HG03196 (cell line): ENCODE measurements at regions not wholly inside any gene's neighbourhood (a gene's known extent, or its start where the extent isn't known, plus 50 kb on each side); places are given as distances from the start of the nearest gene placed in this dataset.
A peak's percentile ranks its signal among the peaks of the same experiment; 100 is the strongest.

ENCODE experiments used
- ATAC-seq: cut with Tn5 transposase; IDR thresholded peaks from one replicate; pipeline ENCODE4 v1.9.1; 2021; ENCODE audit not compliant: unreplicated experiment

DNA sequence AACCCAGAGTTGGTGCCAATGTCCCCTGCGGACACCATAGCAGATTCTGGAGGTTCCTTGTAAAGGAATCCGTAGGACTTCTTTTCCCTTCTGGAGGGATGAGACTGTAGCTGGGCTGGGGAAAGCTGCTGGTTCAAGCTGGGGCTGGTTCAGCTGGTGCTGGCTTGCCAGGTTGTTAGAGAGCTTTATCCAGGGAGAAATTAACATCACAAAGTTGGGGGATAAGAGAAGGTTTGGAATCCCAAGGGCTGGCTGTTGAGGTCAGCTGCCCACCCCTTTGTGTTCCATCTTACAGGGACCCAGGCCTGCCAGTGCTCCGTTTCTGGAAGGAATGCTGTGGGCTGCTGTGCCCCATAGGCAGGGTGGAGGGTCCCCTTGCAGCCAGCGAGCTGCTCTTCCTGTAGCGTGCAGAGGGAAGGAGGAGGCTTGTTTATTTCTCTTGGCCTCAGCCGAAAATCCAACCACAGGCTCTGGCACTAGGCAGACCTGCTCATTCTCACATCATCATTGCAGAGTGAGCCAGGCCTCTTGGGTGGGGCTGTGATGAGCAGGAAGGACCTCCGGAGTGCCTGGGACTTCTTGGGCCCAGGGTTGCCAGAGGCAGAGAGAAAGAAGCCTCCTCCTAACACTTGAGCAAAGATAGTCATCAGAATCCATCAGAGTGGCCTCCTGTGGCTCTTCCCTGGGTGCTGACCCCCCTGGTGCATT, 251.1 kb downstream of the SEC14L1 start:
- no peak for ATAC-seq

DNA sequence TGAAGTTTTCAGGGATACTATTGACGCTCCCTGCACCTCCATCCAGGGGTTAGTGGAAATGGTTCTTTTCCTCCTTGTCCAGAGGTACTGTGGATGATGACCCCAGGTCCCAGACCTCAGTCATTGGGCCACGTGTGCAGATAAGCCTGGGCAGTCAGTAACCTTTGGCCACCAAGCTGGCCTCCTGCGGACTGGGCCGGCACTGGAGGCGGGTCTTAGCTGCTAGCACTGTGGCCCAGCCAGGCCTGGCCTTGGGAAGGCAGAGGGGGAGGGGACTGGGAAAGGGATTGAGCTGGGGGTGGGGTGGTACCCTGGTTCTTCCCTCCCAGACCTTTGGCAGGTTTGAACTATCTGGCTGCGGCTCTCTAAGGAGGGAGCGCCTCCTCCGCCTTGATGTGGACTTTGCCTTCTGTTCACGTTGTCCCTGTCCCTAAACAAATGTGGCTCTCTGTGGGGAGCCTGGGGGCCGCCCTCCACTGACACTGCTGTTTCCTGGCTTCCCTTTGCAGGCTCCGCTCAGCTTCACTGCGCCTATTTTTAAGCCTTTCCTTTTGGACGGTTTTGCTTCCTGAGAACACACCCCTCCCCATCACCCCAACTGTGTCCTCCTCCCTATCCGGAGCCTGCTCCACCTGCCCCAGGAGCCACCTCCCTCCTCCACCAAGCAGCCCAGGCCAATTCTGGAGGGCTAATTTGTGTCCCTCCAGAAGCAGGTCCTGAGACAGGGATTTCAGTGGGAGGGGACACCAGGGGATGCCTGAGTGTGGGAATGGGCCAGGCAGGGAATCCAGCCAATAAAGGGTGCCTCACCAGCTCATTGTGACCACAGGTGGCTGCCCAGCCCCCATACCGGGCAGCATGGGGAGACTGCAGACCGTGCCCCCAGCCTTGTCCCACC, 251.9 kb downstream of the SEC14L1 start:
- ATAC-seq = no peak

DNA sequence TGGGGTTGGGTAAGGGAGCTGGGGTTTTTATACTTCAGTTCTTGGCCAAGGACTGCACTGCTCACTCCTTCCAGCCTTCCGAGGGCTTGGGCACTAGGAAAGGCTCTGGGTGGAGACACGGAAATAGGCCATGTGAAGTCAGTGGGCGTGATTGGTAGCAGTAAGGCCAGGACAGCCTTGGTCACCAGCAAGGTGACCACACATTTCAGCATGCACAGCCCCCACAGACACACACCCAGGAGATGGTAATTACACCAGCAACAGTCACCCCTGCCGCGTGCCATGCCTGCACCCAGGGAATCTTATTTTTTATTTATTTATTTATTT, 252.5 kb downstream of the SEC14L1 start:
- ATAC-seq = no peak

DNA sequence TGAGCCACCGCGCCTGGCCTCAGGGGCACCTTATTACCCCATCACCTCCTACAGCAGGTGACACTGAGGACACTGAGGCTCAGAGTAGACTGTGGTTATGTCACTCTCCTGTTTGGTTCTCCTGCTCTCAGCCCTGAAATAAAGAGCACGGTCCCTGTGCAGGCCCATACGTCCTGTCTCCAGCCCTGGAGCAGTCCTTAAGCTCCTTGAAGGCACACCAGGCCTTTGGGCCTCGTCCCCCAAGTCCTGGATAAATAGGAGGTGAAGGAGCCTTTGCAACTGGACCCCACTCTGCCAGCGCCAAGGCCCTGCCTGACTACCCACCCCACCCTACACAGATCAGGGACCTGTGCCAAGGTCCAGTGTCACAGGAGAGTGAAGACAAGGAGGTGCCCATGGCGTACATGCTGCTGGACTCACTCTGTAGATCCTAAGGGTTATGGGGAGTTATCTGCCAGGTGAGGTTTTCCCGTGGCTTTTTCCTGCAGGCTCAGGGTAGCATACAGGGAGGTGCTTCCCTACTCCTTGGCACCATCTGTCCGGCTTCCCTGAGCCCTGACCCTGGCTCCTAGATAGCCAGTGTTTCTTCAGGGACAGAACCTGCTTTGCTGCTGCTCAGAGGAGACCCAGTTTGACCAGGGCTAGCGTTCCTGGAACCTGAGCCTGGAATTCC, 253.2 kb downstream of the SEC14L1 start:
- ATAC-seq = no peak

DNA sequence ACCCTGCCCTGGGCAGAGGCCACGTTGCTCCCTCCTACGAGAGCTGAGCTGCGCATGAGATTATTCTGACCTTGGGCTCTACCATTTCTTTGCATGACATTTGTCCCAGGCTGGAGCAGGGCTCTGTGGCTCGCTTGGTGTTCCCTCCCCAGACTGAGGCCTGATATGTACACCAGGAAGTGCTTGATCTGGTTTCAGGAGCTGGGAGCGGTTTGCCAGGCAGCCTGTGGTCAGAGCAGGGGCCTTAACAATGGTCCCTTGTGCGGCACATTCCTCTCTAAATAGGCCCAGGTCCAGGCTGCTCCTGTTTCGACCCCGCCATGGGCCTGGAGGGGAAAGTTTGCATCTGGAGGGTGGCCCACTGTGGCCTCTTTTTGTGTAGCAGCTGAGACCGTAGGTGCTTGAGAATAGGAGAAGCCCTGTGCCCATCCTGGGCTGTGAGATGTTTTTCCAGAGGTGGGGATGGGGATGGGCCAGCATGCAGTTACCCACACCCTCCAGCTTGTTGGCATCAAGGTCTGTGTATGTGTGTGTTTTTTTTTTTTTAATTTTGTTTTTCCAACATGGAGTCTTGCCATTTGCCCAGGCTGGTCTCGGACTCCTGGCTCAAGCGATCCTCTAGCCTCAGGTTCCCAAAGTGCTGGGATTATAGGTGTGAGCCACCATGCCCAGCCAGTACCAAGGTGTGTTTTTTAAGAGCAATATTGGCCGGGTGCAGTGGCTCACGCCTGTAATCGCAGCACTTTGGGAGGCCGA, 253.9 kb downstream of the SEC14L1 start:
- ATAC-seq = no peak

DNA sequence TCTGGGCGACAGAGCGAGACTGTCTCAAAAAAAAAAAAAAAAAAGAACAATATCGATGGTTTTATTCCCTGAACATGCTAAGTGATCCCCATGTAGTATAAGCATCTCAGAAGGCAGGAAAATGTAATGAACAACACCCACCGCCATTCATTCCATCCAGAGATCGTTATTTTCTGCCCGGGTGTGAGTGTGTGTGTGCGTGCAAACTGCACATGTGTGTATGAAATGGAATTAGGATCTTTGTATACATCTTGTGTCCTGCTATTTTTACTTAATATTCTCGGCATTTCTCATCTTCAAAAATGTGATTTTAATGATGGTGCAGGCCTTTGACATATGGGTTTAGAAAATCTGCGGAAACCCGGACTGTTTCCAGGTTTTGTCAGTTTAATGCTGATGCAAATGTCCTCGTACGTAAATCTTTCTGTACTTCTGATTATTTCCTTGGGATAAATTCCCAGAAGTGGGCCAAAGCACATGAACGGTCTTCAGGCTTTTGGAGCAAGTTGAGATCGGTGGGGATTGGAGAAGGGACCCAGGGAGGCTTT, 254.8 kb downstream of the SEC14L1 start:
- no peak for ATAC-seq

DNA sequence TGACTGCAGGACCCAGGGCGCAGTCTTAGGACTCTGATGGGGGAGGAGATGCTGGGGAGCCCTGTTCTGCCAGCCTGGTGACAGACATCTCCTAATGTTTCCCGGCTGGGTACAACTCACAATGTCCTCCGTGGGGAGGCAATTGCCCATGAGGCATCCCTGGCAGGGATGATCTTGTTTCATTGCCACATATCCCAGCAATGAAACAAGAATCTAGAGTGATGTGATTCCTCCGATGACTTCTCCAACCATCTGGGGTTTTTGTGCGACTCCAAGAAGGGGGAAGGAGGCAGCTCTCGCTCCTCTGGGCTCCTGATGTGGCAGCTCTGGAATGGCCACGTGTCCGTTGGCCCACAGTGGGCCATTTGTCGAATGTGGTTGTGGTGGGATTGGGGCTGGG, 255.8 kb downstream of the SEC14L1 start:
- no peak for ATAC-seq

DNA sequence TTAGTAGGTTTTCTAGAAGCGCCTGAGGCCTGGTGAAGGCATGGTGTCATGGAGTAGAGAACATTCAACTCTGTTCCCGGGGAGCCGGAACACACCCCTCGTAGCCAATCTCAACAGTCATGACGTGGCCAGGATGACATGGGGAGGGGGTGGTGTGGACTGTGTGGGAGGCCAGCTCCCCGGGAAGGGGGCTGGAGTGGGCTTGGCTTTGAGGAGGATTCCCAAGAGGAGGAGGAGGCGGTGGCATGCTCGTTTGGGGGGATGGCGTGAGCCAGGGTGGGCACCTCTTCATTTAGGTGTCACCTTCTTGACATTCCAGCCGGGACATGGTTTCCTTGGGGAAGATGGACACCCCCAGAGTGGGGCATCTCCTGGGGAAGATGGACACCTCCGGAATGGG, 257.5 kb downstream of the SEC14L1 start:
- no peak for ATAC-seq

DNA sequence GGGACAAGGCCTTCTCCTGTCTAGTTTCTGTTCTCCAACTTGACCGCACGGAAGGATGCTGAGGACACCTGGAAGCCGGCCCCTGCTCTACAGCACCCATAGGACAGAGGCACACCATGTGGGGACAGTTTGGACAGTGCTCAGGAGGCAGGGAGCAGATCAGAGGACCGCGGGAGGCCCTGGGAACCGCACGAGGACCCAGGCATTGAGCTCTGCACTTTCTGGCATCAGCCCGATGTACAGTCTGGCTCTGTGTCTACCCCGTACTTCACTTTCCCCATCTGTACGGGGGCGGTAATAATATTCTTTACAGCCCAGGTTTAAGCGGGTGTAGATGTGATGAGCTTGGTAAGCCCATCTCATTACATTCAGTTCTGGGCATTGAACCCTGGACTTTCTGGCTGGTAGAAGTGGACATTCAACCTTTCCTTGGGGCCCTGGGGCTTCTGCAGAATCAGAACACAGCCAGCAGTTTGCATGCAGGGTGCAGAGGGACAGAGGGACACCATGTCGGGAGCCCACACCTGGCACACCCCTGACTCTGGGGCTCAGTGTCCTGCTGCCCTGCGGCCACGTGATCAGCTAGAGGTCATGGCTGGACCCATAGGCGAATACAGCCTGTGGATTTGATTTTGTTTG, 258.7 kb downstream of the SEC14L1 start:
- ATAC-seq = no peak

DNA sequence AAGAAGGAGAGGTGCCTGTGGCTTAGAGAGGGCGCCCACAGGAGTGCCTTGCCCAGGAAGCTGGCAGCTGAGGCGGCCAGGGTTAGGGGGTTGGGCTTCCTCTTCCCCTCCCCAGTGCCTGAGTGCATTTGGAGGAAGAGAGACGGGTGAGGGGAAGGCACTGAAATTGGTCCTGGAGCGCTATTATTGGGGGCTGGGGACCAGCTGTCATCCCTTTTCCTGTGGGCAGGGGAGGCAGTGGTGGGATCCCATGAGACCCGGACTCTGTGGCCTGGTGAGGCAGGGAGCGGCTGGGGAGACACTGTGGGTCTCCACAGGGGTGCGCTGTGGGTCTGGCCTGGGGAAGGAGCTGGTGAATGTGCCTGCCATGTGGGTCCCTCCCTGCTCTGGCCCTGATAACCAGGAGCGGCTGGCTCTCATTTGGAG, 259.7 kb downstream of the SEC14L1 start:
- ATAC-seq = no peak

DNA sequence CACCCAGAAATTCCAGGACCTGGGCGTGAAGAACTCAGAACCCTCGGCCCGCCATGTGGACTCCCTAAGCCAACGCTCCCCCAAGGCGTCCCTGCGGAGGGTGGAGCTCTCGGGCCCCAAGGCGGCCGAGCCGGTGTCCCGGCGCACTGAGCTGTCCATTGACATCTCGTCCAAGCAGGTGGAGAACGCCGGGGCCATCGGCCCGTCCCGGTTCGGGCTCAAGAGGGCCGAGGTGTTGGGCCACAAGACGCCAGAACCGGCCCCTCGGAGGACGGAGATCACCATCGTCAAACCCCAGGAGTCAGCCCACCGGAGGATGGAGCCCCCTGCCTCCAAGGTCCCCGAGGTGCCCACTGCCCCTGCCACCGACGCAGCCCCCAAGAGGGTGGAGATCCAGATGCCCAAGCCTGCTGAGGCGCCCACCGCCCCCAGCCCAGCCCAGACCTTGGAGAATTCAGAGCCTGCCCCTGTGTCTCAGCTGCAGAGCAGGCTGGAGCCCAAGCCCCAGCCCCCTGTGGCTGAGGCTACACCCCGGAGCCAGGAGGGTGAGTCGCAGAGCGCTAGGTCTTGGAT, 261.5 kb downstream of the SEC14L1 start:
- no peak for ATAC-seq

DNA sequence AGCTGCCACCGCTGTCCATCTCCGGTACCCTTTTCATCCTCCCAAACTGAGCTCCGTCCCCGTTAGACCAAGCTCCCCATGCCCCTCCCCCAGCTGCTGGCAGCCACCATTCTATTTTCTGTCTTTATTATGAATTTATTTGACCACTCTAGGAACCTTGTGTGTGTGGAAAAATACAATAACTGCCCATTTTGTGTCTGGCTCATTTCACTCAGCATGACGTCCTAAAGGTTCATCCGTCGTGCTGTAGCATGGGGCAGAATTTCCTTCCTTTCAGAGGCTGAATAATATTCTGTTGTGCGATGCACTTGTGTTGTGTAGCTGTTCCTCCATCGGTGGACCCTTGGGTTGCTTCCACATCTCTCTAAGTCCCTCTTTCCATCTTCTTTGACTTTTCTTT, 263.1 kb downstream of the SEC14L1 start:
- no peak for ATAC-seq

DNA sequence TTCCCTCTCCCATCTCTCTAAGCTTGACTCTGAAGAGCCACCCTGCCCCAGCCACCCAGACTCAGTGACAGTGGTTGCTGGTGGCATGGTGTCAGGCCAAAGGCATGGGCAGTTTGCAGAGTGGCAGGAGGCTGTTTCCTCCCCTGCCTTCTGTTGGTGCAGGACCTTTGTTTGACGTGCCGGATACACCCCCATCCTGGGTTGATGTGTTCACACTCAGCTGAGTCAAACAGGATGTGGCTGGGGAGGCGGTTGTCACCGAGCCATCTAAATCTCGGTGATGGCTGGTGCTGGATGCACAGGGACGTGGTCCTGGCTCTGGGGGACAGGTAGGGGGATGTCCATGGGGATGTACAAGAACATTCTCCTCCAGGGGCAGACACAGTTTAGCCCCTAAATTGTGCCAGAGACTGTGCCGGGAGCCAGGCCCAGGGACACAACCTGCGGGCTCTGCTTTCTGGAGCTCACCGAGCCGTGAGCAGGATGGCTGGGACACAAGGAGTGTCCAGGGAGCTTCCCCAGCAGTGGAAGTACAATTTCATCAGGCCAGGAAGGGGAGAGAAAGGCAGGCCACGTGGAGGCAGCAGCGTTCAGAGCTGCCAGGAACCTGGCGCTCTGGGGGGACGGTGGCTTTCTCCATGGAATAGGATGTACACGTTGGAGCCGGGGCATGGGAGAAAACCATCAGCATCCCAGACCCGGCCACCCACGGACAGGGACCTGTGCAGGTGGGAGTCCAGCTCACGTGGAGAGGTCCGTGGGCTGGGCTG, 264.2 kb downstream of the SEC14L1 start:
- ATAC-seq = peak; percentile 59

DNA sequence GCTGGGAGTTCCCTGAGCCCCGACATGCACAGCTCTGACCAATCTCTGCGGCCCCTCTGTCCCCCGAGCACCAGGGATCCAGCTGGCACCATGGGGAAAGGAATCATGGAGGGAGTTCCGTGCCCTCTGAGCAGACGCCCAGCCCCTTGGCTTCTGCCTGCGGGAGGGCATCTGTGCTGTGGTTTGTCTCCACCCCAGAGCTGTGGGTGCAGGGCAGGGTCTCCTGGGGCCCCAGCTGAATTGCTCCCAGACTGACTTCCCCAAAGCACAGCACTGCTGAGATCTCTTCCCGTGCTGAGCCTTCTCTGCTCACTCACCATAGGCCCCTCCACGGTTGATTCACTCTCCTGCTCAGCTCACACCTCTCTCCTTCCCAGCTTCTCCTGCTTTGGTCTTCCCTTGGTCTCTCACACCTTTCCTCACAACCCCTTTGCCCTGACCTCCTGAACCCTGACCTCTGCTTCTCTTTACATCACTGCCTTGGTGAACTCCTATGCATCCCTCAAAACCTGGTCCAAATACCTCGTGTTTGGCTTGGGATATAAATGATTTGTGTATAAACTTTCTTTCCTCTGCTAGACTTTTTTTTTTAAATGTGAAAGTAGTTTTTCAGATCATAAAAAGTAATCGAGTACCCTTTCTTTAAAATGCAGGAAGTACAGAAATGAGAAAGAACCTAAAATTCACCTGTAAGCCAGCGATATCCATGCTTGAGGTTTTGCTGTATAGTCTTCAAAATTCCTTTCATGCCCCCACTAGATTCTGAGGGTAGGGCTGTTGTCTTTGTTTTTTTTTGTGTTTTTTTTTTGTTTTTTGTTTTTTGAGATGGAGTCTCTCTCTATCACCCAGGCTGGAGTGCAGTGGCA, 265.3 kb downstream of the SEC14L1 start:
- no peak for ATAC-seq

DNA sequence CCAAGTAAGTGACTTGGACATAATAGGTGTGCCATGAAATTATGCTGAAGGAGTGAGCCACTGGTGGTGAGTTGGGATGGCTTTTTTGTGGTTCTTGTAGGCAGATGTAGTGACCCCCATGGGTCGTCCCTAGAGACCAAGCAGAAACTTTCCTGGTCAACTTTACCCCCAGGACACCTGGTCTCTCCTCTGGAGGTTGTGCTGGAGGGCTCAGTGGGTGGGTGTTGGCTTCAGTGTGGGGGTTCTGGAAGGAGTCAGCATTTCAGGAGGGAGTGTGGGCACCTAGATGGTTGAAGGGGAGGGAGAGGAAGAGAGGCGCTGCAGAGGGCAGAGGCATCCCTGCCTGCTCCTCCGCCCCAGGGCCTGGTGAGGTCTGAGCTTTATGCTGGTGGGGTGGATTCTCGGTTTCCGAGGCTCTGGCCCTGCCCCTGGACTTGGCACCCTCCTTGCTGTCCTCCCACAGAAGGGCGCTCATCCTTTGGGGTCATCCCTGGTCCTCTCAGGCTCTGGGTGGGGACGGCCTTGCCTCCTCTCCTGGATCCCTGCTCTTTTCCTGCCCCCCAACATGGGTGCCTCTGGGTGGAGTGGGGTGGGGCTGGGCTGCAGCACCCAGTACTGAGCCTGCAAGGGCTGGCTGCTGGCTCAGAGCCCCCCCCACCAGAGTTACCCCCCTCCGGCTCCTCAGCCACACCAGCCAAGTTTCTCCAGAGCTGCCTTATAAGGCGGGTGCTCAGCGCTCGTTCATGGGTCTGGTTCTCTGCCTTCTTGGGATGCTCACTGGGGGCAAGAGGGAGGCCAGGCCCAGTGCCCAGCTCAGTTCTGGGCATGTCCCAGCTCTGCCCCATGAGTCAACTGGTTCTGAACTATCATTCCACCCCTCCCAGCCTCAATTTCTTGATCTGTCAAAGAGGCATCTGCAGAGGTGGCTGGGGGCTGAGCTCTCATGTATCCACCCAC, 266.8 kb downstream of the SEC14L1 start:
- ATAC-seq = no peak

DNA sequence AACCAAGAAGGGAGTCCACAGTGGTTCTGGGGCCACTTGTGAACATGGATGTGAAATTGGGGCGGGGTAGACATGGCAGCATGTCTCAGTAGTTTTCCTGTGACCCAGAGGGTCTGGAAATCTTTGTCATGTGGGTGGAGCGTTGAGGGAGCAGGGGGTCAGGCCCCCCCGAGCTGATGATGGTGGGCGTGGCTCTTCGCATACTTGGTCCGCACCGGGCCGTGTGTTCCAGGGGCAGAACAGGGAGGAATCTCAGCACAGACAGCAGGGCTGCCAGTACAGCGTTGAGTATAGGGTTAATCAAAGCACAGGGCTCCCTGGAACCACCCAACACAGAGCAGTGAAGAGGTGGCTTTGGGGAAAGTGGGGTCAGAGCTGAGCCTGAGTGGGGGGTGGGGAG, 267.5 kb downstream of the SEC14L1 start:
- no peak for ATAC-seq
